HCT116 (cell line): ENCODE measurements at regions not wholly inside any gene's neighbourhood (a gene's known extent, or its start where the extent isn't known, plus 50 kb on each side); places are given as distances from the start of the nearest gene placed in this dataset.

ENCODE experiments used
- ATAC-seq: fragments of 200-7000 bp; cut with Tn5 transposase; 2 replicates; pipeline ENCODE4 v1.9.1; 2020; ENCODE audit warnings: mild to moderate bottlenecking, moderate library complexity
- BruUV-seq: library from RNA; stranded (reverse); fragments of 400-500 nt; replicated peaks from 2 replicates; lab custom pipeline; 2021; lab: Mats Ljungman, UMichigan
- CTCF ChIA-PET: fragments of 300-600 bp; sonication (Branson Sonifier 250); formaldehyde crosslinking; loops from one replicate; lab custom pipeline; 2021; ENCODE audit warnings: antibody characterized with exemption; lab: Charles Lee
- POLR2A ChIA-PET: fragments of 300-600, 350-600 bp; sonication (Branson Sonifier 250); formaldehyde crosslinking; loops from one replicate; lab custom pipeline; 2021; ENCODE audit warnings: antibody characterized with exemption; lab: Charles Lee
- RAD21 ChIA-PET, 2 experiments: fragments of 300-600 bp; sonication (Branson Sonifier 250); formaldehyde crosslinking; loops; one replicate each; lab custom pipeline; 2023; ENCODE audit warnings: low total read pairs in 2 of 2; ENCODE audit not compliant: uncharacterized antibody in 2 of 2, unreplicated experiment in 2 of 2, low non-redundant PET in 1 of 2; lab: Charles Lee
- DNase-seq: peaks from one replicate; pipeline ENCODE4 v3.0.0-alpha.2; 2010; ENCODE audit warnings: low read depth, low spot score
- H2AFZ ChIP-seq: fragments of 200-600 bp; shearing (Covaris generic), sonication (generic); 2 replicates; pipeline ENCODE4 v1.6.1; 2017; ENCODE audit warnings: low read depth, mixed run types, mixed read lengths, antibody characterized with exemption, low read length; ENCODE audit not compliant: poor library complexity, severe bottlenecking
- H3K27ac ChIP-seq: 2 replicates; pipeline ENCODE4 v1.5.1; 2012; ENCODE audit warnings: low read depth, low read length
- H3K27me3 ChIP-seq: fragments of 200-600 bp; sonication (generic); 2 replicates; pipeline ENCODE4 v1.6.1; 2016; ENCODE audit warnings: mixed run types, low read length, mixed read lengths; ENCODE audit not compliant: insufficient read depth
- H3K36me3 ChIP-seq, 2 experiments: fragments of 200-500 bp in 1 of 2; fragments of 200-600 bp in 1 of 2; sonication (Bioruptor generic) in 1 of 2; sonication (generic) in 1 of 2; 2 replicates each; pipeline versions ENCODE4 v1.5.1 to v1.6.1; 2014 to 2016; ENCODE audit warnings: low read length in 2 of 2, inconsistent platforms in 1 of 2, mixed read lengths in 1 of 2, mixed run types in 1 of 2; ENCODE audit not compliant: insufficient read depth in 2 of 2, control insufficient read depth in 1 of 2
- H3K4me1 ChIP-seq, 2 experiments: fragments of 200-600 bp in 1 of 2; sonication (generic) in 1 of 2; 2 replicates each; pipeline versions ENCODE4 v1.5.1 to v1.6.1; 2012 to 2017; ENCODE audit warnings: low read length in 2 of 2, inconsistent platforms in 1 of 2, mild to moderate bottlenecking in 1 of 2, mixed read lengths in 1 of 2, mixed run types in 1 of 2, moderate library complexity in 1 of 2; ENCODE audit not compliant: insufficient read depth in 2 of 2, control insufficient read depth in 1 of 2
- H3K4me2 ChIP-seq: fragments of 200-600 bp; sonication (generic); 2 replicates; pipeline ENCODE4 v1.6.1; 2017; ENCODE audit warnings: mixed run types, low read length, mixed read lengths
- H3K4me3 ChIP-seq, 2 experiments: fragments of 200-600 bp in 1 of 2; sonication (generic) in 1 of 2; replicated peaks in 1 of 2; 2 replicates each; pipeline ENCODE4 v1.5.1; 2011 to 2016; ENCODE audit warnings: low read length in 2 of 2, control low read depth in 1 of 2, low read depth in 1 of 2, mild to moderate bottlenecking in 1 of 2, mixed read lengths in 1 of 2, mixed run types in 1 of 2
- H3K79me2 ChIP-seq: fragments of 200-600 bp; sonication (generic); 2 replicates; pipeline ENCODE4 v1.6.1; 2017; ENCODE audit warnings: mild to moderate bottlenecking, mixed run types, low read length, moderate library complexity, mixed read lengths; ENCODE audit not compliant: insufficient read depth
- H3K9ac ChIP-seq: fragments of 200-600 bp; sonication (generic); 2 replicates; pipeline ENCODE4 v1.6.1; 2016; ENCODE audit warnings: low read length, mixed read lengths
- H3K9me2 ChIP-seq: fragments of 200-600 bp; sonication (generic), shearing (Covaris generic); 2 replicates; pipeline ENCODE4 v1.6.1; 2017; ENCODE audit warnings: mixed run types, mild to moderate bottlenecking, moderate library complexity; ENCODE audit not compliant: insufficient read depth
- H3K9me3 ChIP-seq, 2 experiments: fragments of 200-500 bp in 1 of 2; fragments of 200-600 bp in 1 of 2; sonication (Bioruptor generic) in 1 of 2; sonication (generic) in 1 of 2; 2 replicates each; pipeline ENCODE4 v1.6.1; 2014 to 2017; ENCODE audit warnings: low read length in 2 of 2, mixed read lengths in 2 of 2, inconsistent platforms in 1 of 2, low read depth in 1 of 2, mild to moderate bottlenecking in 1 of 2, mixed run types in 1 of 2, moderate library complexity in 1 of 2; ENCODE audit not compliant: control insufficient read depth in 1 of 2, insufficient read depth in 1 of 2
- H4K20me1 ChIP-seq: fragments of 200-600 bp; sonication (generic), shearing (Covaris generic); 2 replicates; pipeline ENCODE4 v1.6.1; 2017; ENCODE audit warnings: mixed run types, mild to moderate bottlenecking, moderate library complexity; ENCODE audit not compliant: insufficient read depth
- CEBPB ChIP-seq: IDR thresholded peaks from 2 replicates; pipeline ENCODE4 v1.6.1; 2012; ENCODE audit warnings: low read depth
- EGR1 ChIP-seq: IDR thresholded peaks from 2 replicates; pipeline ENCODE4 v1.6.1; 2012; ENCODE audit warnings: low read depth
- ELF1 ChIP-seq: IDR thresholded peaks from 2 replicates; pipeline ENCODE4 v1.6.1; 2012; ENCODE audit warnings: low read depth, borderline replicate concordance
- EZH2 ChIP-seq: fragments of 200-600 bp; sonication (generic); IDR thresholded peaks from 2 replicates; pipeline ENCODE4 v1.6.1; 2017; ENCODE audit warnings: antibody characterized with exemption, mixed run types
- EZH2phosphoT487 ChIP-seq: fragments of 200-600 bp; IDR thresholded peaks from 2 replicates; pipeline ENCODE4 v1.6.1; 2018; ENCODE audit warnings: antibody characterized with exemption, borderline replicate concordance
- FOSL1 ChIP-seq: IDR thresholded peaks from 2 replicates; pipeline ENCODE4 v1.6.1; 2012; ENCODE audit warnings: low read depth
- JUND ChIP-seq: IDR thresholded peaks from 2 replicates; pipeline ENCODE4 v1.6.1; 2012
- POLR2A ChIP-seq: IDR thresholded peaks from 2 replicates; pipeline ENCODE4 v1.7.0; 2011; ENCODE audit warnings: borderline replicate concordance; ENCODE audit not compliant: insufficient read depth, insufficient read length; ENCODE audit errors: extremely low read depth
- POLR2AphosphoS5 ChIP-seq: IDR thresholded peaks from 2 replicates; pipeline ENCODE4 v1.6.1; 2011; ENCODE audit warnings: mild to moderate bottlenecking, low read depth, low read length, moderate library complexity
- RAD21 ChIP-seq: IDR thresholded peaks from 2 replicates; pipeline ENCODE4 v1.6.1; 2012; ENCODE audit warnings: low read depth, mild to moderate bottlenecking
- SRF ChIP-seq: IDR thresholded peaks from 2 replicates; pipeline ENCODE4 v1.6.1; 2012; ENCODE audit warnings: low read depth
- TCF7L2 ChIP-seq: IDR thresholded peaks from 2 replicates; pipeline ENCODE4 v1.7.0; 2011; ENCODE audit warnings: borderline replicate concordance, inconsistent platforms; ENCODE audit not compliant: insufficient read depth, insufficient read length; ENCODE audit errors: extremely low read depth
- ZFX ChIP-seq: fragments of 450-650 bp; IDR thresholded peaks from 2 replicates; pipeline ENCODE4 v1.6.1; 2017
- intact Hi-C: fragments of 100-400 bp; cut with micrococcal nuclease; formaldehyde crosslinking; loops from 2 replicates; pipeline ENCODE4 v1.10.0; 2022
- TF ChIP-seq, protein P1 (sequence below): IDR thresholded peaks from 2 replicates; pipeline ENCODE4 v1.6.1; 2011; ENCODE audit warnings: mild to moderate bottlenecking, low read length, moderate library complexity; ENCODE audit not compliant: insufficient replicate concordance; ENCODE audit errors: extremely low read depth
- TF ChIP-seq, protein P2 (sequence below): IDR thresholded peaks from 2 replicates; pipeline ENCODE4 v1.6.1; 2012; ENCODE audit warnings: low read depth
- TF ChIP-seq, protein P3 (sequence below): IDR thresholded peaks from 2 replicates; pipeline ENCODE4 v1.6.1; 2012

DNA sequence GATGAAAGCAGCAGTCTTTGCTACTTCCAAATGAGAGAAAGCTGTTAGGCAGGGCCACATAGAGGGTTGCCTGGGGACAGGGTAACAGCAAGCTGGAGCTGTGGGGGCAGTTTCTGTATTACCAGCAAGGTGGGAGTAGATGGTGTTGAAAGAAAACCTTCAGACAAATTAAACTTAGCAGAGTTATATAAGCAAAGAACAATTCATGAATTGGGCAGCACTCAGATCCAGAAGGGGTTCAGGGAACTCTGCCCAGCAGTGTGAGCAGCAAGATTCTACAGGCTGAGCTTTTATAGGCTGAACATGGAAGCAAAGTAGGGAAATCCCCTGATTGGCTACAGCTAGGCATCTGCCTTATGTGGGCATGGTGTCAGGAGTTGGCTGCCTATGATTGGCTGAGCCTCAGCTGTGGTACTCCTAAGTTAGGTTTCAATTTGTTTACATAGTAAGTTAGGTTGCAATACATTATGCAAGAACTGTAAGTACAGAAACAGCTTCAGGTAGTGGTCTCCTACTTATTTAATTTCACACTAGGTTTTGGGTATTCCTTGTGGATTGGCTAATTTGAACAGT, 64.1 kb upstream of the TMPRSS2 start:
- no peak overlapping the region for H3K9ac ChIP-seq
- no peak overlapping the region for H3K4me2 ChIP-seq
- no peaks in the 10 kb centered on the region for H3K4me1 ChIP-seq
- H3K9me3 ChIP-seq: no peaks in the 10 kb centered on the region
- H2AFZ ChIP-seq: peak overlapping the region; percentile 68
- BruUV-seq: no TSS peak
- ChIA-PET POLR2A (no interaction called here), RAD21 (no interaction called here), CTCF (no interaction called here)
- ATAC-seq: peak; percentile 85
- TF ChIP-seq SRF (peak; percentile 45; the same call in 1 of the 2 replicates), EGR1 (no peak)
- H3K79me2 ChIP-seq: no peaks in the 10 kb centered on the region
- peak; percentile 15 for DNase-seq
- no peaks in the 10 kb centered on the region; the same call in 1 of the 2 replicates for H3K27me3 ChIP-seq
- no peaks in the 10 kb centered on the region for H4K20me1 ChIP-seq
- no peak overlapping the region for H3K4me3 ChIP-seq
- H3K9me2 ChIP-seq: no peaks in the 10 kb centered on the region
- H3K36me3 ChIP-seq: no peaks in the 10 kb centered on the region
- H3K27ac ChIP-seq: no peak overlapping the region
- intact Hi-C loops: no loop called here

DNA sequence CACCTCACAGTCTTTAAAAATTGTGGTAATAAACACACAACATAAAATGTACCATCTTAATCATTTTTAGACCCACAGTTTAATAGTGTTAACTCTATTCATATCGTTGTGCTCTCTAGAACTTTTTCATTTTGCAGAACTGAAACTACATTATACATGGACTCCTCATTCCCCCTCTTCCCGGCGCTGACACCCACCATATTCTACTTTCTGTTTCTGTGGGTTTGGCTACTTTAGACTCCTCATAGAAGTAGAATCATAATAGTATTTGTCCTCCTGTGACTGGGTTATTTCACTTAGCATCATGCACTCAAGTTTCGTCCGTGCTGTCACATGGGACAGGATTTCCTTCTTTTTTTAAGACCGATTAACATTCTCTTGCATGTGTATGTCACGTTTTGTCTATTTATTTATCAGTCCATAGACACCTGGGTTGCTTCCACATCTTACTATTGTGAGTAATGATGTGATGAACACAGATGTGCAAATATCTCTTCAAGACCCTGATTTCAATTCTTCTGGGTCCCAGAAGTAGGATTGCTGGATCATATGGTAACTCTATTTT, 62.9 kb upstream of the TMPRSS2 start:
- Histone ChIP-seq H3K4me1 (no peaks in the 10 kb centered on the region), H3K36me3 (no peaks in the 10 kb centered on the region), H3K79me2 (no peaks in the 10 kb centered on the region), H4K20me1 (no peaks in the 10 kb centered on the region), H2AFZ (no peak overlapping the region), H3K9me3 (no peaks in the 10 kb centered on the region), H3K9me2 (no peaks in the 10 kb centered on the region), H3K4me3 (no peak overlapping the region), H3K4me2 (no peak overlapping the region), H3K27me3 (no peaks in the 10 kb centered on the region; the same call in 1 of the 2 replicates), H3K9ac (no peak overlapping the region), H3K27ac (no peak overlapping the region)
- CTCF ChIA-PET: no interaction called here
- ATAC-seq: no peak
- BruUV-seq: no TSS peak
- POLR2A ChIA-PET: no interaction called here
- RAD21 ChIA-PET: no interaction called here
- DNase-seq: no peak
- intact Hi-C loops: no loop called here
- no peak for TF ChIP-seq ELF1
- no peak for TF ChIP-seq POLR2AphosphoS5
- no peak for TF ChIP-seq CEBPB
- no peak for TF ChIP-seq EGR1
- no peak for TF ChIP-seq POLR2A
- TF ChIP-seq EZH2phosphoT487: no peak
- no peak for TF ChIP-seq TCF7L2
- TF ChIP-seq, protein P1, sequence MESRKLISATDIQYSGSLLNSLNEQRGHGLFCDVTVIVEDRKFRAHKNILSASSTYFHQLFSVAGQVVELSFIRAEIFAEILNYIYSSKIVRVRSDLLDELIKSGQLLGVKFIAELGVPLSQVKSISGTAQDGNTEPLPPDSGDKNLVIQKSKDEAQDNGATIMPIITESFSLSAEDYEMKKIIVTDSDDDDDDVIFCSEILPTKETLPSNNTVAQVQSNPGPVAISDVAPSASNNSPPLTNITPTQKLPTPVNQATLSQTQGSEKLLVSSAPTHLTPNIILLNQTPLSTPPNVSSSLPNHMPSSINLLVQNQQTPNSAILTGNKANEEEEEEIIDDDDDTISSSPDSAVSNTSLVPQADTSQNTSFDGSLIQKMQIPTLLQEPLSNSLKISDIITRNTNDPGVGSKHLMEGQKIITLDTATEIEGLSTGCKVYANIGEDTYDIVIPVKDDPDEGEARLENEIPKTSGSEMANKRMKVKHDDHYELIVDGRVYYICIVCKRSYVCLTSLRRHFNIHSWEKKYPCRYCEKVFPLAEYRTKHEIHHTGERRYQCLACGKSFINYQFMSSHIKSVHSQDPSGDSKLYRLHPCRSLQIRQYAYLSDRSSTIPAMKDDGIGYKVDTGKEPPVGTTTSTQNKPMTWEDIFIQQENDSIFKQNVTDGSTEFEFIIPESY: no peak
- TF ChIP-seq, protein P2, sequence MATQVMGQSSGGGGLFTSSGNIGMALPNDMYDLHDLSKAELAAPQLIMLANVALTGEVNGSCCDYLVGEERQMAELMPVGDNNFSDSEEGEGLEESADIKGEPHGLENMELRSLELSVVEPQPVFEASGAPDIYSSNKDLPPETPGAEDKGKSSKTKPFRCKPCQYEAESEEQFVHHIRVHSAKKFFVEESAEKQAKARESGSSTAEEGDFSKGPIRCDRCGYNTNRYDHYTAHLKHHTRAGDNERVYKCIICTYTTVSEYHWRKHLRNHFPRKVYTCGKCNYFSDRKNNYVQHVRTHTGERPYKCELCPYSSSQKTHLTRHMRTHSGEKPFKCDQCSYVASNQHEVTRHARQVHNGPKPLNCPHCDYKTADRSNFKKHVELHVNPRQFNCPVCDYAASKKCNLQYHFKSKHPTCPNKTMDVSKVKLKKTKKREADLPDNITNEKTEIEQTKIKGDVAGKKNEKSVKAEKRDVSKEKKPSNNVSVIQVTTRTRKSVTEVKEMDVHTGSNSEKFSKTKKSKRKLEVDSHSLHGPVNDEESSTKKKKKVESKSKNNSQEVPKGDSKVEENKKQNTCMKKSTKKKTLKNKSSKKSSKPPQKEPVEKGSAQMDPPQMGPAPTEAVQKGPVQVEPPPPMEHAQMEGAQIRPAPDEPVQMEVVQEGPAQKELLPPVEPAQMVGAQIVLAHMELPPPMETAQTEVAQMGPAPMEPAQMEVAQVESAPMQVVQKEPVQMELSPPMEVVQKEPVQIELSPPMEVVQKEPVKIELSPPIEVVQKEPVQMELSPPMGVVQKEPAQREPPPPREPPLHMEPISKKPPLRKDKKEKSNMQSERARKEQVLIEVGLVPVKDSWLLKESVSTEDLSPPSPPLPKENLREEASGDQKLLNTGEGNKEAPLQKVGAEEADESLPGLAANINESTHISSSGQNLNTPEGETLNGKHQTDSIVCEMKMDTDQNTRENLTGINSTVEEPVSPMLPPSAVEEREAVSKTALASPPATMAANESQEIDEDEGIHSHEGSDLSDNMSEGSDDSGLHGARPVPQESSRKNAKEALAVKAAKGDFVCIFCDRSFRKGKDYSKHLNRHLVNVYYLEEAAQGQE: no peak
- no peak for TF ChIP-seq EZH2
- no peak for TF ChIP-seq ZFX
- TF ChIP-seq FOSL1: no peak
- TF ChIP-seq, protein P3, sequence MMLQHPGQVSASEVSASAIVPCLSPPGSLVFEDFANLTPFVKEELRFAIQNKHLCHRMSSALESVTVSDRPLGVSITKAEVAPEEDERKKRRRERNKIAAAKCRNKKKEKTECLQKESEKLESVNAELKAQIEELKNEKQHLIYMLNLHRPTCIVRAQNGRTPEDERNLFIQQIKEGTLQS: no peak
- no peak for TF ChIP-seq JUND
- no peak for TF ChIP-seq RAD21
